HG03342 (cell line): ENCODE measurements at regions not wholly inside any gene's neighbourhood (a gene's known extent, or its start where the extent isn't known, plus 50 kb on each side); places are given as distances from the start of the nearest gene placed in this dataset.

Source experiments
- ATAC-seq: cut with Tn5 transposase; IDR thresholded peaks from one replicate; pipeline ENCODE4 v1.9.1; 2021; ENCODE audit warnings: mild to moderate bottlenecking, moderate library complexity; ENCODE audit not compliant: unreplicated experiment

DNA sequence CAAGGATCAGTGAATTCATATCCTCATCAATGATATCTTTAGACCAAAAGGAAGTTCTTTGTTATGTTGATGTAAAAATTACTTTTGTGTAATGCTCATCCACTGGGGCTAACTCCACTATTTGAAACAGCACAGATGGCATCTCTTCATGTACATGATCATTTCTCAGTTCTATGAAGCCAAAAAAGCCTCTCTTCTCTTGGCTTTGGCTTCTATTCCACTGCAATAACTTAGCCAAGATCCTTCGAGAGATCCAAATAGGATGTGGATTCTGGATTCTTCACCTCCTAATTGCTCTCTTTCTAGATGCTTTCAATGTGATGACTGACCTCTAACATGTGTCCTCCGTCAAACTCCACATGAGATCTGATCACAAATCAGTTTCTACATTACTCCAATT is 851.2 kb downstream of the GALC start:
- ATAC-seq = no peak

DNA sequence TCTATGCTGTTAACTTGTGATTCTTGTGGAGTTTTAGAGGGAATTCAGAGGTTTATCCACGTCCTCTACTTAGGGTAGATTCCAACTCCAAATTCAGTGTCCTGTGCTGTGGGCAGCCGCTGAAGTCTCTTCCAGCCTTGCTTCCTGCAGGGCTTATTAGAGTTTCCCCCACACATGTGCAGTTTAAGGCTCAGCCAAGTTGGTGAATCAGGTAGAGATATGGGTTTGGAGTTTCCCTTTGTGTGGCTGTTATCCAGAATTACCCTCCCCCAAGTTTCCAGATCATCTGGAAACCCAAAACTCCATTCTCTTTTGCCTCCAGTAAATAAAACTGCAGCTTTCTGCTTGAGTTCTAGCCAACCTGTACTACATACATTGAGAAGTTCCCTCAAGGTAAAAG is 853.7 kb downstream of the GALC start:
- ATAC-seq = no peak

DNA sequence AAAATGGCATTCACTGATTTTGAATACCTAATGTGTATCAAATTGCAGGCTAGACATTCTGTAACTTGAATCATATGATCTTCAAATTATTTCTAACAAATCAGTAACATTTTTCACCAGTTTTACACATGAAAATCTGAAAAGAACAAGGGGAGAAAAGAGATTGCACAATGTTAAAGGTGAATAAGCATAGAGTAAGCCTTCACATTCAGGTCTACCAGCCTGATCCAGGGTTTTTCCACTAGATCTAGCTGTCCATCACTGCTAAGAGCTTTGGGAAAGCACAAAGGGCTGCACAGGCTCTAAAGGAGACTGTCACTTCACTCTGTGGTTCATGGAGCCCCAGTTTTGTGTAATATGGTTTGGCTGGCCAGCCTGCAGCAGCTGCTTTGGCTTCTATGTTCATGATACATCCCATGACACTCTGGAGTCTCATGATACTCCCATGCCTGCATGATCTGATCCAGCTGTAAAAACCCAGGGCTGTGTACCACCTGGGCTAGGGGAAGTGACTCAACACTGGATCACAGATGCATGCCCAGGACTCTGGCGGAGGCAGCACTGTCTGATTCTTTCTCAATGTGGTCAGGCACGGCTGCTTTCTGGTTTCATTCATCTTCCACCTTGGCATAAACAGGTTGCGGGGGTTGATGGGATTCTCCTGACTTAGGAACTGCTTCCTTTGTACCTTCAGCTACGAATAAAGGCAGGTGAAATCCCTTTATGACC is 859.7 kb downstream of the GALC start:
- ATAC-seq = no peak

DNA sequence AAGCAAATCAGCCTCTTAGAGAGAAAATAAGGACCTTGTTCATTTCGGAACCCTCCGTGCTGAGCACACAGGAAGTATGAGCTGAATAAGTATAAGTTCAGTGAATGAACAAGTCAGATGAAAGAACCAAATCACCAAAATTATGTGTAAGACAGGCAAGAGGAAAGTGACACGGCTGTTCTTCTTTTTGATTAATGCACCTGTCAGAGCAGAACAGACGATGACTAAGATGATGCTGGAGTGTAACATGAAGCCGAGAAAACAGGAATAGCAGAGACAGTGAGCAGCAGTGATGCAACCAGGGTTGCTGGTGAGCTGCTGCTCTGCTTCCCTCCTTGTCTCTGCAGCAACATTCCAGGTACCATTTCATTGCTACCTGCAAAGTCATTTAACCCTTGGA is 861.1 kb downstream of the GALC start:
- ATAC-seq = no peak

- no peak for ATAC-seq
Observed at GRCh38 chr14:87122166-87122565, 870.8 kb downstream of the GALC start.

- no peak for ATAC-seq
Observed at GRCh38 chr14:87121716-87122115, 871.3 kb downstream of the GALC start.

- no peak for ATAC-seq
Observed at GRCh38 chr14:87115234-87115633, 877.7 kb downstream of the GALC start.

- ATAC-seq = no peak
Observed at GRCh38 chr14:87113286-87113685, 879.7 kb downstream of the GALC start.

GRCh38 chr14:87111741-87112140 is 881.2 kb downstream of the GALC start:
- no peak for ATAC-seq

DNA sequence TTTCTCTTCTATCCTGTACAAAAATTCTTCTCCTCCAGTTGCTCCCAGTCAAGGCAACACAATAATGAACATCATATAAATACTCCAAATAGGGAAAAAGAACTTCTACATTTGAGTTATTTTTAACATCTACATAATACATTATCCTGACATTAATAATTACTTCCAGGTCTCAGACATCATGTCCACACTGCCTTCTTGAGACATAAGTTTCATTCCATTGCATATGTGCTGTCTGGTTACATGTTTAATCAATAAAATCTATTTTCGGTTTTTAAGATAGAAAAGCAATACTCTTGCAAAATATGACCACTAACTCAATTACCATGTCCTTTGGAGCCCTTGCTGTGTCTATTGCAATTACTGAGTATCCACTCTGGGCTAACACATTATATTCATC is 881.9 kb downstream of the GALC start:
- no peak for ATAC-seq

DNA sequence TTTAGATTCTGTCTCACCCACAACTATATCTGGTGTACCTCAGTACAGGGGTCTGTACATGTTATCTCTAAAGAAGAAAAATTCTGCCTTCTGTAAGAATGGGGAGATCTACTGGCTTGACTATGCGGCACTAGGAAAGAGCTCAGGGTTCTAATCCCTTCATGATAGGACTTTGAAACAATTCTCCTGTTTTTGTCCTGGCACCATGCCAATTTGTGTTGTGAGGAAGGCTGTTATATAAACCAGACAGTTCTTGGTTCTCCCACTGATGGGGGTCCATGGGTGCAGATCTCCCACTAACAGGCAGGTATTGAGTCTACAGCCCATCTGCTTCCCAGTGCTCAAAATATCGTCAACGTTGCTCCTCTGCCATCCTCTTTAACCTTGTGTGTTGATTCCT is 883.7 kb downstream of the GALC start:
- ATAC-seq = no peak

DNA sequence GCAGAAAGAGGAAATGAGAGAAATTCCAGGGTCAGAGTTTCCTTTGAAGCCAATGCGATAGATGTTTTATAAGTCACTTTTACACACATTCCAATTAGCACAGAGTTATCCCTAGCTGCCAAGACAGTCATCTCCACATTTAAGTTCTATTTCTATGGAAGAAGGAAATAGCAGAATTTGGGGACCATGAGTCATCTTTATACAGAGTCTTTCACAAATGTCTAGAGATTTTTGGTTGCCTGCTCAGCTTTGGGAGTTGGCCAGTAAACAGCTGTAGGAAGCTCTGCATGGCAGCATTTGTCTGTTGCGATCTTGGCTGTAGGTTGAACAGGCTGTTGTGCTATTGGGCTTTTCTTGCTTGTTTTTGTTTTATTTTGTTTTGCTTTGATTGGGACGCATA is 884.3 kb downstream of the GALC start:
- ATAC-seq = no peak

- no peak for ATAC-seq
Observed at GRCh38 chr14:87102811-87103378, 890.1 kb downstream of the GALC start.

DNA sequence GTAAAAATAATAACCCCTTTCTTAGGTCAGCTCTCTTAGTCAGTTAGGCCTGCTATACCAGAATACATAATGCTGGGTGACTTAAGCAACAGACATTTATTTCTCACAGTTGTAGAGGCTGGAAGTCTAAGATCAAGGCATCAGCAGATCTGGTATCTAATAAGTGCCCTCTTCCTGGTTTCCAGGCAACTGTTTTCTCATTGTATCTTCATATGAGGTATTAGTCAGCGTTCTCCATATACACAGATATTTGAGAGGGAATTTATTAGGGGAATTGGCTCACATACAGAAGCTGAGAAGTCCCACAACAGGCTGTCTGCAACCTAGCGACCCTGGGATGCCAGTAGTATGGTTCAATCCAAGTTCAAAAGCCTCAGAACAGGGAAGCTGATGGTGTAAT is 896.0 kb downstream of the GALC start:
- no peak for ATAC-seq

DNA sequence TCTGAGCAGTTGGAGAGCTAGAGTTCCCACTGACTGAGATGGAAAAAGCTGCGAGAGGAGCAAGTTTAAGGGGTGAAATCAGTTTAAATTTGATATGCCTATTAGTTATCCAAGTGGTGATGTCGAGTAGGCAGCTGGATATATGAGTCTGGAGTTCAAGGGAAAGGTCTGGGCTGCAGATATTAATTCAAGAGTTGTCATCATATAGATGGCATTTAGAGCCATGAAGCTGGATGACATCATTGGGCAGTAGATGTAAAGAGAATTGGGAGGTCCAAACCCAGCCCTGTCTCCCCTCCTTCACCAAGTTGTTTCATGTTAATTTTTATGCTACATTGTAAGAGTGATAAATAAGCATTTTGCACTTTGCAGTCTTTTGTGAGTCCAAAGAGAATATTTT is 898.1 kb downstream of the GALC start:
- no peak for ATAC-seq

- no peak for ATAC-seq
Observed at GRCh38 chr14:87088588-87088987, 904.4 kb downstream of the GALC start.

DNA sequence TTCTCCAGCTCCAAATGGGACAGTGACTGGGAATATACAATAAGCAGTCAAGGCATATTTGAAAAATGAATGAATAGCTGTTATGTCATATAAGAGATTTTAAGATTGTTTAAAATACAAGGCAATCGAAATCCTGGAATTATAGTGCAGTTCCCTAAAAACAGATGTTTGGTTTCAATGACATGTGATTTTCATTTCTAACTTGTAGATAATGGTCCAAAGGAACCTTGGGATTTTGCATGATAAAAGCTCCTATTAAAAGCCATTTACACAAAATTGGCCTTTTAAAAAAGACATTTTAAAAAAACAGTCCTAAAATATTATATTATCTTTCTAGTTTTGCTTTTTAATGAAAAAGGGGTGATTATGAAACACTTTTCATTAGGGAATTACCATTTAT is 905.1 kb downstream of the GALC start:
- ATAC-seq = no peak

- no peak for ATAC-seq
Observed at GRCh38 chr14:87084908-87085307, 908.1 kb downstream of the GALC start.

GRCh38 chr14:87082917-87083316 is 910.1 kb downstream of the GALC start:
- no peak for ATAC-seq

GRCh38 chr14:87081004-87081403 is 912.0 kb downstream of the GALC start:
- ATAC-seq = no peak

DNA sequence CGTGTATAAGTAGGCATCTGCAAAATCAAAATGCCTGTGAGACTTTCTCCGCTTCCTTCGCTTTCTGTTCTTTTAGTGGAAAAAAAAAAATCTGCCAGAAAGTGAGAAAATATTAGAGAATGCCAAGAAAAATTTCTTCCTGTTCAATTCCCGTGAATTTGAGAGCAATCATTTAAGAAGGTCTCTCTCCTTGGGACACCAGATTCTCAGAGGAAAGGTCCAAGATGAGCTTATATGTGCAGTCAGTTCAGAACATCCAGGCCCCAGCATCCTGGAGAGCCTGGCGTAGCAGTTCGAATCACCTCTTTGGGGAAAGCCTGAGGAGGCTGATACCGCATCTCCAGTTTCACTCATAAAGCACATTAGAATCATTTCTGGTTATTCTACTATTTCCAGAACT is 912.8 kb downstream of the GALC start:
- no peak for ATAC-seq

DNA sequence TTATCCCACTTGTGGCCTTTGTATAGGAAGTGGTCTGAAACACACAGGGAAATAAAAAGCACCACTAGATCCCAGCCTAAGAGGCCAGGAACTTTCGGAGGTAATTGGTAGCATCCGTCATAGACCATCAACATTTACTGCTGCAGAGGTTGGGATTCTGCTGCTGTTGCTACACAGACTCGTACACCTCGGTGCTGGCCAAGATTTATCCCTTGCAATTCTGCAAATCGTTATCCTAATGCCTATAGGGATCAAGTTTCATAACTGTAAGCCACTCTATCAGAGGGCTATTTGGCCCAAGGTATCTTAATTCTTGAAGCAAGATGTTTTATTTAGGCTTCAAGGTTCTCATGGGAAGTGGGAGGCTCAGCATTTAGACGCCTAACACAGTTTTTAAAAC is 913.6 kb downstream of the GALC start:
- no peak for ATAC-seq

- ATAC-seq = no peak
Observed at GRCh38 chr14:87076922-87077321, 916.1 kb downstream of the GALC start.
